NCI-H510A treated with DMSO at 0.1 percent for 48 hours (cell line): ENCODE measurements at regions not wholly inside any gene's neighbourhood (a gene's known extent, or its start where the extent isn't known, plus 50 kb on each side); places are given as distances from the start of the nearest gene placed in this dataset.

ENCODE experiments used
- DNase-seq: peaks from one replicate; lab custom pipeline; 2025; lab: John Stamatoyannopoulos, UW

DNA sequence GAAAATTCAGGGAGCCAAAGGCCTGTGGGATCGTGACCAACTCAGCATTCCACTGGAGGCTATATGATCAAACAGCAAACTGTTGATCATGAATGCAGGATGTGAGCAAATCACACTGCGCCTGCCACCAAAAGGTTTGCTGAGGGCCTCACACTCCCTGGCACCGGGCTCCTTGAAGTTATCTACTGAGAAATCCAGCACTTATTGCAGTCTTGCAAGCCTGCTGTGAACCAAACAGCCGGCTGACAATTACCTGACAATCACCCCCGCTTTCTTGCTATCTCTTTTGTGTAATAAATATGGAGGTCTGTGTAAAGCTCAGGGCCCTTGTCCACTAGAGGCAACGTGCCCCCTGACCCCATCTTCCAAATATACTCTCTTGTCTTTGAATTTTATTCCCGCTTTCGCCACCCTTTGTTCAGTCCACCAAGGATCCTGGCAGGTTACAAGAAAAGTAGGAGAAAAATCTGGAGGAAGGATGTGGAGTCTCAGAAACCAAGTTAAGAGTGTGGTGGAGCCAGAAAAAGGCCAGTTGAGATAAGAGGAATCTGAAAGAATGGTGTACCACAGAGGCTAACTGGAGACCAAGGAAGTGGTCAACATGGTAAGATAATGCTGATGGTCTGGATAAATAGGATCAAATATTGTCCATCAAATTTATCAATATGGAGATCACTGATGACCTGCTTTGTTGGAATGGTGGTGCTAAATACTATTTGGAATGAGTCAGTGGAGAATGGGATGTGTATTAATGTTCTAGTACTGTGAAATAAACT, 229.2 kb downstream of the ALX1 start:
- no peak for DNase-seq

DNA sequence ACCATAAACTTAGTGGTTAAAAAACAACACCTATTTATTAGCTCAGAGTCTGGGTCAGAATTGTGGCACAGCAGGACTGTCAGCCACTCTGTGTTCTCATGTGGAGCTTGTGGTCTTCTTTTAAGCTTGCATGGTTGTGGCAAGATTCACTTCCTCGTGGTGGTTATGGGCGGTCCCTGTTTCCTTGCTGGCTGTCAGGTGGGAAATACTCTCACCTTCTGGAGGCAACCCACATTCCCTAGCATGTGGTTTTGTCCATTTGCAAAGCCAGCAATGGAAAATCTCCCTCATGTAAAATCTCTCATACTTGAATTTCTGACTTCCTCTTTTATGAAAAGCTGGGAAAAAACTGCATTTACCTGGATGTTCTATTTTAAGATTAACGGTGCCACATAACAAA, 229.8 kb downstream of the ALX1 start:
- no peak for DNase-seq

DNA sequence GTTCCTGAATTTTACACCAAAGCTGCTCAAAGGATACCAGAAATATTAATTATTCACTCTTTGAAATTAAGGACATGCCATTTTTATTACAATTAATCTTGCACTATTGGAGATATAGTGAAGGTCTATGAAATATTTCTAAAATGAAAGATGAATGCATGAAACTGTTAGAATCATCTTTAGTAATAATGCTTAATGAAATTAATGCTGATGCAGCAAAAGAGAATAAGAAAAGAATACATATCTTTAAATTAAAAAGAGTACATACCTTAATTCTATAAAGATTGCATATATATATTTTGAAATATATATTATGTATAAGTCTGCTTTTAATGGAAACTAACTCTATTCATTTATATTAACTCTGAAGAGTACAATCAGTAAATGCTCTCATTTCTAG, 236.0 kb downstream of the ALX1 start:
- no peak for DNase-seq

DNA sequence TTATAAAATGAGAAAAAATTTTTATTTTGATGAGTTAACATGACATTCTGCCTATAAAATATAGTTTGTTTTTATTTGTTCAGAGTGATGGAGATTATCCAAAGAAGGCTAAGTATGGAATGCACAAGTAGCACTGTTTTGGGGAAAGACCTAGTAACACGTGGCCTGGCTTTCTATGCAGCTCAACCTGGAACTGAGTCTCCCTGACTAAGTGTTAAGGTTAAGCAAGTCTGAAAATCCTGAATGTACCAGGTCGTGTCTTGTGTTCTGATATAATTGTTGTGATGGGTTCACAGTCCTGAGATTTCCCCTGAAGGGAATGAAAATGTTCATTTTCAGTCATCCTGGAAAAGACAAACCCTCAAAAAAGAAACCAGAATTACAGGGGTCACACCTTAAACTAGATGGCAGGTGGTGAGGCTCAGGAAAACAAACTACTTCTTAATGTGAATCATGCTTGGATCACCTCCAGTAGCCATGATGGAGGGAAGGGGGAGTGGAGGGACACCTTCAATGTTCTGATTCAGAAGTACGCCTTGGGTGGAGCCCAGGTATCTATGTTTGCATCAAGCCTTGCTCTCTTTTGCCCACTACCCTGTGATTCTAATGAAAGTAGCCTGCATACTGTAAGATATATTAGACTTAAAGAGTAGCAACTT, 236.8 kb downstream of the ALX1 start:
- no peak for DNase-seq

DNA sequence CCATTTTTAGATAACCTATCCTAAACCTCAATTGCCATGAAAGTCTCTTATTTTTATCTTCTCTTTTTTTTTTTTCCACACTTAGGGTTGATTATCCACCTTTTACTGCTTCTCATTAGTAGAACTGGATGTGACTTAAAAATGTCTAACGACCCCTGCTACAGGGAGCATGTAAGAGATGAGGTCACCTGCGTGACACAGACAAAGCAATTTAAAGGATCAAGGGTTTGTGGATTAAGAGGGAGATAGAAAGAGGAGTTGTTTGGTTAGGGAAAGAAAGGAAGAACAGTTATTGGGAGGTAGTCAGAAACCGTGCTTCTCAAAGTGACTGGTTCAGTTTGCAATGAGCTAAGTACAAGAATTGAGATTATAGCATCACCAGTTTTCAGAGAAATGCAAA, 239.1 kb downstream of the ALX1 start:
- no peak for DNase-seq

DNA sequence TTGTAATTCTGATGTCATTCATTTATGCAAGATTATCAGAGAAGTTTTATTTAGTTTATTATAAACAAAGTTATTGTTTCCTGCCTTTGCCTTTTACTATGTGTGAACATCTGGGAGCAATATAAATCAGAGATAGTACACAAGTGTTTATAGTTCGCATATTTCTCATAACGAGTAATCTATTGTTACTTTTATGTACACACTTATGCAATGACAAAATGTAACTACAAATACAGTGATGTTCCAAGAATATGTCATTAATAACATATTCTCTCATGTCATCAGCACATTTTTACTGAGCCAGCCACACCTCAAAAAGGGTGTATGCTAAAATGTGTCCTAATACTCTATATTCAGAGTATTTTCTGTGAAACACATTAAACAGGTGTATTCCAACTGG, 243.2 kb downstream of the ALX1 start:
- DNase-seq, result no peak

DNA sequence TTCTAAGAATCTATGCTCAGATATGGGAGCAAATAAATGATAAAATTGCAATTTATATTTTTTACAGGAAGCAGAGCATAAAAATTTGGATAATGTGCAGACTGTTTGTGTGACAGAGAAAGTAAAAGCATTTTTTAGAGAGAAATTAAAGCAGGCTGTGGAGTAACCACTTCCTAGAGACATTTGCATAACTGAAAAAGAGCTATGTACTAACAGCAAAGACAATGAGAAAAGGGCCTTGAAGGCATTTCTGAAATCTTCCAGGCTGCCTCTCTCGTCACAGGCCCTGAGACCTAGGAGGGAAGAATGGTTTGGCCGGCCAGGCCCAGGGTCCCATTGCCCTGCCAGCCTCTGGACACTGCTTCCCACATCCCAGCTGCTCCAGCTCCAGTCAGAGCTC, 247.2 kb downstream of the ALX1 start:
- DNase-seq, result no peak

DNA sequence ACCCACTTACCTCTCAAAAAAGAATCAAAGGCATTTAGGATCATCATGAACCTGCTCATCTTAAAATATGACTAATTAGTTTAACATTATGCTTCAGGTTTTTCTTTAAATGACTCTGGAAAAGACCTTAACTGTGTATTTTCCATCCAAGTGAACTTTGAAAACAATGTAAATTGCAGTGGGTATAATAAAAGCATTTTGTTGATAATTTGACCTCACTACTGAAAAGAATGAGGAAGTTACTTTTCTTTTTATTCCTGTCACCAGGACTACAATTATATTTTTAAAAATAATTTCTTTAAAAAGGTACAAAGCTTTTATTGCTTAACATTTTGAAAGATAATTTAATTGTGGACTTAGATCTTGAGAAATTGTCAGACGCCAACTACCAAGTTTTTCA, 249.9 kb downstream of the ALX1 start:
- DNase-seq, result no peak

DNA sequence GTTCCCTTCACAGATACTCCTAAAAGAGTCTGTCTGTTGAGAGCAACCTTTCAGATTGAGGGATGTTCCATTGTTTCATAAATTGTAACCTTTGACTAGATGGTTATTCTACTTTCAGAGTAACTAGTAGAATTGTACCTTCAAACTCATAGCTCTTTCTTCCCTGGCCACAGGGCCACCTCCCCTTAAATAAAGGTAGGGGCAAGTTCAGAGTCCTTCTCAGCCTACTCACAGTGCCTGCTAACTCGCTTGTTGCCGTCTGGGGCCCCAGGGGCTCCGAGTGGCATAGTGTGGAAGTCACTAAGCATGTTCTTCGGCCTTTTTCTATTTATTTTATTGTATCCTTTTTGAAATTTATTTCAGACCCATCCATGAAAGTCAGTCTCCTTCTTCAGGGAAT, 250.4 kb downstream of the ALX1 start:
- DNase-seq, result no peak

DNA sequence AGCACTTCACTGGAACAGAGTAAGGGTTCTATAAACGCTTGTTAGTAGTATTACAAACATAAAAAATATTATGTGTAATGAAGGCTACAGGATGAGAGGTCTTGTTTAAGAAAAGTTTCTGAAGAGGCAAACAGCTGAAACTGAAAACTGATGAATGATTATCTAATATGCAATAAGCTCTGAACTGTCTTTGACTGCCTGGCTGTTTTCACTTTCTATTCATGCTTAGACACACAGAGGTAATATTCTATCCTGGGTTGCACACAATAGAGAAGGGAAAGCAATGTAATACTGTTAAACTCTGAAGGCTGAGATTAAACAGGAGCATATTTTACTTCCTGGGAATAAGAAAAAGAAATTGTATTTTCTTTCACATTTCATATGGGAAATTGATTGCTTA, 251.3 kb downstream of the ALX1 start:
- DNase-seq, result no peak

DNA sequence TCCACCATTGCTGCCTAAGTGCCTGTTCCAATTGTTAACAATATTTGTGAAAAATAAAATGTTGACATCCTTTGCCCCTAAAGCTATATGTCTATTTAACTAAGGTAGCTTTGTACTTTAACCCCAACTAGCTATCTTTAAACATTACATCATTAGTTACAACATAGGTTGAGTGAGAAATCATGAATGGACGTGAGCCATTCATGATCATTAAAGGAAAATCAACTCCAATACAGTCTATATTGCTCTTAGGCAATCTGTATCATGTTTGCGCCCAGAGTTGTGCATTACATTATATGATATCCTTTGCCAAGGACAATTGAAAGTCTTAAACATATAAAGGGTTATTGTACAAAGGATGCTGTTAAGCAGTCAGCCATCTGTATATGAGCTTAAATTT, 269.6 kb downstream of the ALX1 start:
- no peak for DNase-seq

DNA sequence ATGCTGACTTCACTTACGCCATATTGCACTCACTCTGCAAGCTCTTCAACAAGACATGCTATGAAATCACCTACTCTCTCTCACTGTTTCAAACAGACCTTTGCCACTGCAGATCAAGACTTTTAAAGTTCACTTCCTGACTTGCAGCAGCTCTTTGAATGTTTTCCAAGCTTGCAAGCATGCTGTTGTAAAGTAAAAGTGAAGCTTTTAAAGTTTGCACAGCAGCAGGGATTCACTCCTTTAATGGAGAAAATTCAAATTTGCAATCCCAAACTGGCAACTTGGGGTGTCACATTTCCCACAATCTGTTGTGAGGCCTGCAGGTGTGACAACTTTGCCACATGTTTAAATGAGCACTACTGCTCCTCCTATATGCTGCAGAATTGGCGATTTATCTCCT, 270.9 kb downstream of the ALX1 start:
- DNase-seq, result no peak

DNA sequence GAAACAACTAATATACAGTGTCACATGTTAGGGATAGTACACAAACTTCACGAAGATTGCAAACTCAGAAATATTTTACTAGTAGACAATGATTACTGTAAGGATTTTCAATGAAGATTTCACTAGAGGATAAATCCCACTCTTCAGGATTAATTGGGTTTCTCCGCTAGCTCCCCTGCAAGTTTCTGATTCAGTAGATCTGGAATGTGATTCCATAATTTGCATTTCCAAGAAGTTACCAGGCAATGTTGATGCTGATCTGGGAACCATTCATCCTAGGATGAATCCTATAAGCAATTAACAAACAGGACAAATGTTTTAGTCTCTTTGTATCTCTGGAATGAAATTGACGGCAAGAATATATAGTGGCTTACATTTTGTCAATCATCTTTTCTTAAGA, 272.4 kb downstream of the ALX1 start:
- no peak for DNase-seq

DNA sequence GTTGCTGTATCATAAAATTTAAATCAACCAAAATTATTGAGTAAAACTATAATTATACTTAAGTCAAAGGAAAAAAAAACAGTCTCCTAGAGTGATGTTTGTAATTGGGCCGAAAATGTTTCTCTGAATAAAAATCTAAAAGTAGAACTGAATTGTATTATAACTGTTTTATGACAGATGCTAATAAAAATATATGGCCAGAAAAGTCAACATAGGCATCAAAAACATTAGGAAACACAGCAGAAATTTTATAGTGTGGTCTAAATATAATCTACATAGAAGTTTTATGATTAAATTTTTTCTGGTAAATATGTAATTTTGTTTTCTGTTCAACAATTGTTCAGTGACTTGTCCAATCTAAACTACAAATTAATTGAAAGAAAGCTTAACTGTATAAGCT, 277.8 kb downstream of the ALX1 start:
- DNase-seq, result no peak

DNA sequence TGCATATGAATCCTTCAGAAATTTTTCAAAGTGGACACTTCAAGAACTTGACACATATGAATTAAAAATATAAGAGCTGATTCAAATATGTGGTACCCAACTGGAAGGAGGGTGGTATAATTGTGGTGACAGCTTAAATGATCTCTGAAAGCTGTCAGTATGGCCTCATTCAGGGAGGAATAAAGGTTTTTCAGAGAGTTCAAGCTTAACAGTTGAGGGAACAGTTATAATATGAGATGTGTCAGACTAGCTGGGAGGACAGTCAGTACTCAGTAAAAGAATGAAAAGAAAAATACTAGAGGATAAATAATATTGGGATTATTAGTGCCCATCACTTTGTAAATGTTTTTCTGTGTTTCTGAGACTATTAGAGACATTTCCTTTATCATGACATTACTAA, 277.5 kb downstream of the RASSF9 start:
- no peak for DNase-seq

DNA sequence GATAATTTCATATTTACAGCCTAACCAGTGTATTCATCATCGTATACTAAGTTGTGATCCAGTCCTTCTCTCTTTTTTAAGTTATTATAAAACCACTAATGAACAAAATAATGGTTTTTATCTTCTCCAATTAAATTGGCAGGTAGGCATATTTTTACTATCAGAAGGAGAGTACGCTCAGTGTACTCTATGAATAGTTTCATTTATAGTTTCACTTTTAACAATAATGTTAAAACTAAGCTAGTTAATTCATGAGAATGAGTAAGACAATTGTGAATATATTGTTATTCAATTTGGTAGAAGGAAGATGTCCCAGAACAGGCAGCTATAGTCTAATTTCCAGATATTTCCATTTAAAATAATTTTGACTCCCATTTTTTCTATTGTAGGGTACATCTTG, 277.1 kb downstream of the RASSF9 start:
- no peak for DNase-seq

DNA sequence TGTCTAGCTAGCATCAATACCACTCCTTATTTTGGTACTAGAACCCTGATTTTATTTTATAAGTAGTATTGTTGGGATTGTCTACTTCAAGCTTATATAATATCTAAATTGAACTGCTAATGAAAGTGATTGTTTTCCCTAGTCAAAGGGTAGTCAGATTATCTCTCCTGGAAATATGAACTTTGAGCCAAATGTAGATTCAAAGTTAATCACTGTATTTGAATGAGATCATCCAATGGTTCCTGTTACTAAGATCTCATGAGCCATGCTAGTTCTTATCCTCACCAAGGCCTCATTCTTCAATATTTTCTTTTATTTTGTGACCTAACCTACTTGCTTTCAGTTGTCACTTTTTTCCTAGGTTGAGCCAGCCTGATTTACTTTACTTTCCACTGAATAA, 276.7 kb downstream of the RASSF9 start:
- no peak for DNase-seq

DNA sequence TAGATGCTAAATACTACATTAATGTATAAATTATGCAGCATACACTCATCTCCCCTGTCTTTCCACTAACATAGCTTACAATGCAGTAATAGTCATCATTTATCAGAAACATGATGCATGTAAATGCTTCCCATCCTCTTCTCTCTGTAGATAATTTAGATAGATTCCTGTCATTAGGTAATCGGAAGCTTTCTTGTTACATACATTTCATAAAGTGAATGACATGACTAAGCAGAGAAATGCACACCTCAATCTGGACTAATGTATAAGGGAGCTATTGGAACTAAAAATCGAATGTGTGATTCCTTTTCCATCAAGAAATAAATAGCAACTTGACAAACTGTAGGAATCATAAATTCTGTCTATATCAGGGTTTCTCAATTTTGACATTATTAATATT, 273.4 kb downstream of the RASSF9 start:
- no peak for DNase-seq

DNA sequence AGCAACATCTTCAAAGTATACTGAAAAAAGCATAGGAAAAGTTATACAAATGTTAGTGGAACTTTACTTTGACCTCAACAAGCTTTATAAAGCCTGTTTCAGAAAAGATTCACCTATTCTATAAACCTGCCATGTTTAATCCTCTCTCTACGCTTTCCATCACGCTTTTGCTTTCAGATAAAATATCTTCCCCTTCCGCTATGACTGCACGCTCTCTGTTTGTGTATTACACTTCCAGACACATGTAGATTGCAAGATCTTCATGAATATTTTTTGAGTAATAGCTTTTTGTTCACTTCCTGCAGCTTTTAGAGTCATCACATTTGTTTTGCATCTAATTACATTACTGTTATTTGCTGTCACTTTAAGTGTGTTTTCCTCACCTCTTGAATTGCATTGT, 271.4 kb downstream of the RASSF9 start:
- DNase-seq, result no peak

DNA sequence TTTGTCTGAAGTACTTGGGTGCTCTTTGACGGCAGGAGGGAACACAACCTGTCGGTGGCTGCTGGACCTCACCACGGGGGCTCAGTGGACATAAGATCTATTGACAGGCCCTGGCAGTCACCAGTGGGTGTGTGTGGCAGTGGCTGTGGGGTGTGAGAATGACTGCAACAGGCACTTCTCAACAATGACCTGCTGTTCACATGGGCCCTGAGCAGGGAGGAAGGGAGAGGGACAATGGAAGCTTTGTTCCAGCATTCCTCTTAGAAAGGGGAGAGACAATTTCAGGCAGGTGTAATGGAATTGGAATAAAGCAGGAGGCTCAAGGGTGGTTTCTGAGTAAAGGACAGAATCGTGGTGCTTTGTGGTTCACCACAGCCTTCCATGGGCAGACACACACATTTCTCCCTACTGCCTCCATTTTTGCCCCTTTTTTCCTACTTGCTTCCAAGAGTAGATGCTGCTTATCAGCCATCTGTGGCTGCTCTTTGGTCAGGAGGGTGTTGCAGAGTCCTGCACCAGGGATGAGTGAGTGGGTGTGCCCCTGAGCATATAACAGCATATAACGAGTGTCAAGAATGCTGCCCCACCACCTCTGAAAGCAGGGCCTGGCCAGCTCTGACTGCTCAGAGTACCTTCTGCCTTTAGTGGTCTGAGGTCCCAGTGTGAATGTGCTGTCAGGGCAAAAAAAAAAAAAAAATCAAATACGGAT, 267.7 kb downstream of the RASSF9 start:
- no peak for DNase-seq

DNA sequence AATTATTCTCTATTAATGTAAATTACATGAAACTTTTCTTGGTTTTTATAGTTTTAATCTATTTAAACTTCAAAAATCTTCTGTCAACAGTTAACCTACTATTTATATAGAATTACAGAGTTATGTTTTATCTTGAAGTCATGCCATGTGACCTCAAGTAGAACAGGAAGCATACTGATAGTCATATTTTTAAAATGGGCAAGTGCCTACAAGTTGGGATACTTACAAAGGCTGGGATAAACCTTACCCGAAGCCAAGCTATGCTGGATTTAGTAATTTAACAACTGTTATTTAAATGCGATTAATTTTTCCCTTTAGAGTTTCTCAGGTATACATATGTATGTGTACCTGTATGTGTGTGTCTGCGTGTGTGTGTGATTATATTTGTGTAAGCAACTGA, 266.9 kb downstream of the RASSF9 start:
- DNase-seq, result no peak

DNA sequence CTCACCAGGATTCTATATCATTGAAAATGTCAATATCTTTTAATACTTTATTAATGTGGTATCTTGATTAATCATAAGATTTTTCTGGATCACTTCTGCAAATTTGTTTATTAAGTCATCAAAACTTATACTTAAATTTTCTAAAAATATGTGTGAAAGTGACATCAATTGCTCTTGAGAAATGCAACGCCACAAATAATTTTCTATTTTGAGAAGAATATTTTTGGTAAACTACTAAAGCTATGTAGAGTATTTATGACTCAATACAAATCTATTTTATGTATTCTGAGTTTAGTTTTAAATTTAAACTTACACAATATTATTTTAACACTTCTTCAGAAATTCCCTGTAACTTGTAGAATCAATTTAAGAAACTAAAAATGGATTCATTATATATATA, 263.3 kb downstream of the RASSF9 start:
- DNase-seq, result no peak

DNA sequence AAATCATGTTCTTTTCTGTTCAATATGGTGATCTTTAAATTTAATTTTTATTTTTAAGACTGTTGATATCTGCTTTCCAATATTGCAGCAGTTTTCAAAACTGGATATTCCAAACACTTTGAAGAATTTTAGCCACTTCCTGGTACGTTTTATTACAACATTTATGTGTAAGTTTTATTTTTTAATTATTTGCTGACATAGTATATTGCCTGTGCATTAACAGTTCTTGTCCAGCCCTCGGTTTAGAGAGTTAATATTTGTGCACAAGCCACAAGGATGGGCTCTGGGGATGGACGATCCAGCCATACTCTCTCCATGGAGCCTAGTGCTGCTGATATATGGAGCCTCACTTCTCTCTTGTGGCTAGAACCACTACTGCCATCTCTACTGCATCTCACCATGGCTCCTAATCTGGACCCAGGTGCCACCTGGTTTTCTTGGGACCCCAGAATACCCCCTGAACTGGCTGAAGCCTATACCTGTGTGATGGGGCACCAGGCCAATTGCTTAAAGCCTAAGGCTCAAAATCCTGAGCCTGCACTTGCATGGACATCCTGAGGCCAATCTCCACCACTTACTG, 262.5 kb downstream of the RASSF9 start:
- DNase-seq, result no peak
